Panc1 (cell line): ENCODE measurements at regions not wholly inside any gene's neighbourhood (a gene's known extent, or its start where the extent isn't known, plus 50 kb on each side); places are given as distances from the start of the nearest gene placed in this dataset.
"Not testable (repeated sequence)": the region's sequence is repeated elsewhere in the genome, so short reads cannot be mapped to it uniquely, and the experiment has no call there.

ENCODE experiments used
- CTCF ChIP-seq: fragments of 450-650 bp; IDR thresholded peaks from 2 replicates; pipeline ENCODE4 v1.5.1; 2017; ENCODE audit warnings: mild to moderate bottlenecking
- POLR2AphosphoS5 ChIP-seq: IDR thresholded peaks from 2 replicates; pipeline ENCODE4 v1.6.1; 2012; ENCODE audit warnings: mild to moderate bottlenecking, low read depth, low read length, moderate library complexity
- TF ChIP-seq, protein P1 (sequence below), 2 experiments: IDR thresholded peaks; 2 replicates each; pipeline ENCODE4 v1.6.1; 2011 to 2012; ENCODE audit warnings: low read depth in 2 of 2, control low read depth in 1 of 2, low read length in 1 of 2, mild to moderate bottlenecking in 1 of 2, moderate library complexity in 1 of 2; ENCODE audit not compliant: insufficient read depth in 1 of 2

DNA sequence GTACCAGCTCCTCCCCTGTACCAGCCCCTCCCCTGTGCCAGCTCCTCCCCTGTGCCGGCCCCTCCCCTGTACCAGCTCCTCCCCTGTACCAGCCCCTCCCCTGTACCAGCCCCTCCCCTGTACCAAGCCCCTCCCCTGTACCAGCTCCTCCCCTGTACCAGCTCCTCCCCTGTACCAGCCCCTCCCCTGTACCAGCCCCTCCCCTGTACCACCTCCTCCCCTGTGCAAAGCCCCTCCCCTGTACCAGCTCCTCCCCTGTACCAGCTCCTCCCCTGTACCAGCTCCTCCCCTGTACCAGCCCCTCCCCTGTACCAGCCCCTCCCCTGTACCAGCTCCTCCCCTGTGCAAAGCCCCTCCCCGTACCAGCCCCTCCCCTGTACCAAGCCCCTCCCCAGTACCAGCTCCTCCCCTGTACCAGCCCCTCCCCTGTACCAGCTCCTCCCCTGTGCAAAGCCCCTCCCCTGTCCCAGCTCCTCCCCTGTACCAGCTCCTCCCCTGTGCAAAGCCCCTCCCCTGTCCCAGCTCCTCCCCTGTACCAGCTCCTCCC is 113.5 kb downstream of the METRNL start:
- not testable (repeated sequence) for TF ChIP-seq CTCF, POLR2AphosphoS5
- TF ChIP-seq, protein P1, sequence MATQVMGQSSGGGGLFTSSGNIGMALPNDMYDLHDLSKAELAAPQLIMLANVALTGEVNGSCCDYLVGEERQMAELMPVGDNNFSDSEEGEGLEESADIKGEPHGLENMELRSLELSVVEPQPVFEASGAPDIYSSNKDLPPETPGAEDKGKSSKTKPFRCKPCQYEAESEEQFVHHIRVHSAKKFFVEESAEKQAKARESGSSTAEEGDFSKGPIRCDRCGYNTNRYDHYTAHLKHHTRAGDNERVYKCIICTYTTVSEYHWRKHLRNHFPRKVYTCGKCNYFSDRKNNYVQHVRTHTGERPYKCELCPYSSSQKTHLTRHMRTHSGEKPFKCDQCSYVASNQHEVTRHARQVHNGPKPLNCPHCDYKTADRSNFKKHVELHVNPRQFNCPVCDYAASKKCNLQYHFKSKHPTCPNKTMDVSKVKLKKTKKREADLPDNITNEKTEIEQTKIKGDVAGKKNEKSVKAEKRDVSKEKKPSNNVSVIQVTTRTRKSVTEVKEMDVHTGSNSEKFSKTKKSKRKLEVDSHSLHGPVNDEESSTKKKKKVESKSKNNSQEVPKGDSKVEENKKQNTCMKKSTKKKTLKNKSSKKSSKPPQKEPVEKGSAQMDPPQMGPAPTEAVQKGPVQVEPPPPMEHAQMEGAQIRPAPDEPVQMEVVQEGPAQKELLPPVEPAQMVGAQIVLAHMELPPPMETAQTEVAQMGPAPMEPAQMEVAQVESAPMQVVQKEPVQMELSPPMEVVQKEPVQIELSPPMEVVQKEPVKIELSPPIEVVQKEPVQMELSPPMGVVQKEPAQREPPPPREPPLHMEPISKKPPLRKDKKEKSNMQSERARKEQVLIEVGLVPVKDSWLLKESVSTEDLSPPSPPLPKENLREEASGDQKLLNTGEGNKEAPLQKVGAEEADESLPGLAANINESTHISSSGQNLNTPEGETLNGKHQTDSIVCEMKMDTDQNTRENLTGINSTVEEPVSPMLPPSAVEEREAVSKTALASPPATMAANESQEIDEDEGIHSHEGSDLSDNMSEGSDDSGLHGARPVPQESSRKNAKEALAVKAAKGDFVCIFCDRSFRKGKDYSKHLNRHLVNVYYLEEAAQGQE (IDR thresholded peaks at IDR 0.05; ENCODE audit: insufficient read depth in 1 of 2, low read depth in 2 of 2, low read length in 1 of 2) = not testable (repeated sequence)
